ENCODE measurements at regions not wholly inside any gene's neighbourhood (a gene's known extent, or its start where the extent isn't known, plus 50 kb on each side); places are given as distances from the start of the nearest gene placed in this dataset.

DNA sequence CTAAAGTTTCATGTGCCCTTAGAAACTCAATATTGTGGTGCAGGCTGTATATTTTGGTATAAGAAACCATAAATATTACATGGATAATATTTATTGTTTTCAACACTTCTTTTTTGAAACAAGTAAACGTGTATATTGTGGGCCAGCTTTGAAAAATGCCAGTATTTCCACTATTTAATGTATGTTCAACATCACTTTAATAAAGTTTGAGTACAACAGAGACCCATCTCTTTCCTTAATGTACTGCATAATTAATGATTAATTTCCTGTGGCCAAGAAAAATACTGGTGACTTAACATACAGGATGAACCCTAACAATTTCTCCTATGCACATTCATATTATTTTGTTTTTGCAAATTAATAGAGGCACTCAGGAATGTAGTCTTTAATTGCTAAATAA, 2891.5 kb downstream of the PCDH9 start:
- DNase-seq (ENCODE audit: low read depth, low spot score), result no peak

DNA sequence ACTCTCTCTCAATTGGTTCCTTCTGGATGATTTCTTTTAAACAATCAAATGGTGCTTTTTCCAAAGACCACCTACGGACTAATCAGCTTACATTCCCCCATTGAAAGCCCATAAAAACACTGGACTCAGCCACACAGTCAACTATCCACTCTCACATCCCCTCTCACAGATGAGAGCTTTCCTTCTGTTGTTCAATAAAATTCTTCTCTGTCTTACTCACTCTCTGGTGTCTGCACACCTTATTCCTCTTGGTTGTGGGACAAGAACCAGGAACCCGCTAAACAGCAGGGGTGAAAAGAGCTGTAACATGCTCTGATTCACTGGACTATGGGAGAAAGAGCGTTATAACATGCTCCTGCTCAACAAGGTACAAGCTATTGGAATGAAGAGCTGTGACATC, 2896.2 kb downstream of the PCDH9 start:
- DNase-seq (ENCODE audit: low read depth, low spot score), result no peak

DNA sequence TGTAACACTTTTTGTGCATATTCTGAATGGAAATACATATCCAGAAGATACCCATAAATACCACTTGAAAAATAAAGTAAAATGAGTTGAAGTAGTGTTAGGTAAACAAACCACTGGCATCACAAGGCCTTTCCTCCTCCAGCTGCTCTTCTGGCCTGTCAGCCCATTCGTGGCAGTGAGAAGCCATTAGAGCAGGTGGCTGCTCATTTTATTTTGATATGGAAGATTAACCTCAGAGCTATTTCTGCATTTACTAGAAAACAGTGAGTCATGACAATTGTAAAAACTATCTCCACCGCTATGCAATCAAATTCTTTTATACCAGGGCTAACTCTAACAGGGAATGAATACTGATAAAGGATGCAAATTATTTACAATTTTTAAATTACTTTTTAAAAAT, 2898.1 kb downstream of the PCDH9 start:
- DNase-seq (ENCODE audit: low read depth, low spot score), result no peak

DNA sequence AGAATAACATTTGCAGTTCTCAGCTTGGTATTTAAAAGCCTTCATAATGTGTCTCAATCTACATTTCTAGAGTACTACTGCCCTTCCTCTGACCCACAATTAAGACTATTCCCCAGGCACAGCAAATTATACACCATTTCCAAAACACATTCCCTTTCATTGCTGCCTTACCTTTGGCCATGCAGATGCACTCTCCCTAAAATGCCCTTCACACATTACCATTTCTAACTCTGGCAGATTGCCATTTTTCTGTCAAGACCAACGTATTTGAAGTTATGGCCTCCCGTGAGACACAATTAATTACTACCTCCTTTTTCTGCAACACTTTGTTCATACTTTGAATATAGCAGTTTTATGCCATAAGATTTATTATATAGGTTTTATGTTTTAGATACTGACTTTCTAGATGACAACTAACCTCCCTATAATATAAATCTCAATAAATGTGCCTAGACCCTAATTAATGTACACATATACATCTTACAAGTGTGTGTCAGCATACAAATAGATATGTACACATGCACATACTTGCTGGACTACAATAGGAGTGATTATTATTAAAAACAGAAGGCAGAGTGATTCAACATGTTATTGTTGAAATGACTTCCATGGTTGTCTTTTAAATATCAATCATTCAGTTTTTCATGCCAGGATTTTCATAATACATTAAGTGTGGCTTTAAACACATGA, 2902.5 kb downstream of the PCDH9 start:
- DNase-seq (ENCODE audit: low read depth, low spot score), result no peak

DNA sequence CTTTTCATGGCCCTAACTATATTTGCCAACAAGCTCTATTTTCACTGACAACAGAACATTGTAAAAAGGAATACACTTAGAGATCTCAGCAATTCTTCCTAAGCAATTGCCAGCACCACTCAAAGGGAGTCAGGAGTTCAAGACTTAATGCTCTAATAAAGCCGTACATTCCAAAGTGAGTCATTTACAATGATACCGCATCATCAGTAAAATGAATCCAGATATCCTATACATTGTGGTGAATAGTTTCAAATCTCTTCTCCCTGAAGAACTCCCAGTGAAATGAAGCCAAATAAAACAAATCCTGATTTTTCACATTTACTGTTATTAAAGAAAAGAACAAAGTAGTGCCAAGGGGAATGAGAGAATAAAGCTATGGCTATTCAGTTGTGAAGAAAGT, 2898.7 kb upstream of the PCDH20 start:
- no peak for DNase-seq (ENCODE audit: low read depth, low spot score)

DNA sequence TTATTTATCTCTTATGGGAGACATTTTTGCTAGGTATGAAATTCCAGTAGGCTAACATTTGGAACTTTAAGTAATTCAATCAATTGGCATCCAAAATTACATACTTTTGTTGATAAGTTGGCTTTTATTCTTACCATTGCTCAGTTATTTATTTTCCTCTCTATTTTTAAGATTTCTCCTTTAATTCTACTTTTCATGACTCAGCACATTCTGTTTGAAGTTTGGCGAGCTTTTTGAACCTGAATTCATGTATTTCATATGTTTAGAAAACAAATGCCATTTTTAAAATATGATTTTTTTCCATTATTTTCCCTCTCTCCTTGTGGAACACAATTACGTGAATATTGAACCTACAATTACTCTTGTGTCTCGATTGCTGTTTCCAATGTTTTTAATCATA, 2896.3 kb upstream of the PCDH20 start:
- DNase-seq (ENCODE audit: low read depth, low spot score), result no peak

DNA sequence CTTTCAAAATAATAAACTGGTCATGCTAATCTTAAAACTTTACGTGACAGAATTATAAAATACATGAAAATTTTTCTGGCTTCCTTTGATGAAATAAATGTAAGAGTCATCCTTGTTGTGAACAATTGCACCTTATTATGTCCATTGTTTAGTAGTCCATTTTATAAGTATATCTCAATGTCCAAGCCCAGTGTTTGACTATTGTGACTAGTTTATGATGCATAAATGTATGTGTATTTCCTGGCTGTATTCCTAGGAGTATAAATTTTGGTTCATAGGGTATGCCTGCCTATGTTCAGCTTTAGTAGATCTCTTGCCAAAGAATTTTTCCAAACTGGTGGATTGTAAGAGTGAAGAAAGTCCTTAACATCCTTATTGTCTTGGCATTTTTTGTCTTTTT, 2895.5 kb upstream of the PCDH20 start:
- no peak for DNase-seq (ENCODE audit: low read depth, low spot score)

DNA sequence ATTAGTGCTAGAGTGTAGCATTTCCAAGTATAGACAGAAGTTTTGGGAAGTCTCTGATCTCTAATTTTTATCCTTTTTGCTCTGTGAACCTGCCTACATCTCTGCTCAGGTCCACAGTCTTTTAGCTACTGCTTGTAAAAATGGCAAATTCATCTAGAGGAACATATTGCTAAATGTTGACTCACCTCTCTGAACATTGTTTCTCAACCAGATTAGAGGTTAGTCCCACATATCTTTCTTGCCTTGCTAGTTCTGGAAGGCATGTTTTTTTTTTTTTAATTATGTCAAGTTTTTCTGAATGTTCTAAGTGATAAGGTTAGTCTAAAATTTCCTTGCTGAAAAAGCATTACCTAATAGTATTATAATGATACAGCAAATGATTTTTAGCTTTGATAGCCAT, 2889.6 kb upstream of the PCDH20 start:
- DNase-seq (ENCODE audit: low read depth, low spot score), result no peak

DNA sequence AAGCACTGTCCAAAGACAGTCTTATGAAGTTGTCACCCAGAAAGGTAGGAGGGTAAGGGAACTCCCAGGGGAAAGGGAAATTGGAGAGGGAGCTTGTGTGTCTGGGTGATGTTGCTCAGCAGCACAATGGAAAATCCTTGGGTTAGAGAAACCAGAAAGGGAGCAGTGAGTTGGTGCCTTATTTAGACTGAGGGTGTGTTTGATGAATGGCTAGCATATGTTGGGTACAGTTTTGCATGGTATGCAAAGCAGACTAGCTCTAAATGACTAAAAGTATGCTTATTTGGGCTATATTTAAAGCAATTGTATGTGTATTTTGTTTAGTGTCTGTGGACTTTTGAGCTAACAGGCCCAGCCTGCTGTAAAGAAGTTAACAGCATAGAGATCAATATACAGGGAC, 2884.6 kb upstream of the PCDH20 start:
- DNase-seq (ENCODE audit: low read depth, low spot score), result no peak

DNA sequence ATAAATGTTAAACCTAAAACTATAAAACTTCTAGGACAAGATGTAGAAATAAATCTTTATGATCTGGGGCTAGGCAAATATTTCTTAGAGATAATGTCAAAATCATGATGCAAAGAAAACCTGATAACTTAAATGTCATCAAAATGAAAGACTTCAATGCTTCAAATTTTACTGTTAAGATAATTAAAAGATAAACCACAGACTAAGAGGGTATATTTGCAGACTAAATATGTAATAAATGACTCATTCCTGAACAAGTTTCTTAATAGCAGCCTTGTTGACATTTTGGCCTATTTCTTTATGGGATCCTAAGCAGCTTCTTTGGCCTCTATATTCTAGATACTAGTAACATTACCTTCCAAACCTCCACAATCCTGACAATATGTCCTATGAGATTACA, 2878.3 kb upstream of the PCDH20 start:
- no peak for DNase-seq (ENCODE audit: low read depth, low spot score)

DNA sequence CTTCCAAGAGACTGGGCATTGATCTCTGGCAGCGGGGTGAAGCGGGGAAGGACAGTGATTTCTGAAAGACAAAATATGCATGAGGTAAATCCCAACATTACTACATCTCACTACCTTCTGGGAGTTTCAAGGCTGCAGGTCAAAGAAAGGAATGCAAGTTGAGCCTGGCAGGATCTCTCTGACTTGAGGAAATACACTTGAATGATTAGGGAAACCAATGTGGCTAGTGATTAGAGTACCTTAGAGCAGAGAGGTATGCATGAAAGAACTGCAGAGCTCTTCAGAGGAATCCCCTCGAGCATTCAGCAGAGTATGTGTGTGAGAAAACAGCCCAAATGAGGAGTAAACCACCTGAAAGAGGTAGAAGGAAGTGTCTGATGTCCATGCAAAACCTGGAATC, 2874.1 kb upstream of the PCDH20 start:
- DNase-seq (ENCODE audit: low read depth, low spot score), result no peak

DNA sequence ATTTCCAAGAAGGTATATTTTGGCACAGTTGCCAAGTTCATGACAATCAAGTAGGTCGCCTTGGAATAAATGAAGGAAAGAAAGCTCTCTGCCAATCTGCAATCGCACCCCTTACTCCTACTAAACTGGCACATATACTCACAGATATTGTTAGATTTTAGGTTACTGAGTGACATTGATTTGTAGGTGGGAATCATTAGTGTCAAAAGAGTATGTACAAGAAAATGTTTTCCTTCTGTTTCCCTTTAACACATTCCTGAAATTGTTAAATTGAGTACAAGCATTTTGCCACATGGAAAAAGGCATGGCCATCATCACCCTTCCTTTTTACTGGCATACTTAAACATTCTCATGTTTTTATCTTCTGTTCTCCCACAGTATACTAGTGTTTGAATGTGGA, 2868.3 kb upstream of the PCDH20 start:
- no peak for DNase-seq (ENCODE audit: low read depth, low spot score)

DNA sequence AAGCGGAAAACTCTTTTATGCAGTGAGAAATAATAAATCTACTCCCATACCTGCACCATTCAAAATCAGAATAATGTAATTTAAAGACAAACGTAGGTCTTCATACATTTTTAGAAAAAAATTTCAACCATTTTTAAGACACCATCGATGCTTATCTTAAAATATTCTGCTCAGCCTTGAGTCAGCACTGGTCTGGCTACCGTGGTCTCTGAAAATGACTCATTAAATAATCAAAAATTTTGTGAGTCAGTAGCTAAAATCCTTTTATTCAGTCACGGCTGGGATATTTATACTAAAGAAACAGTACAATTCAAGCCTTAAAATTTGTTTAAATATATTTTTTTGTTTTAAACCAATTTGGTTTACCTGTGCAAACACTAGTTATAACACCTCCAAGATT, 2862.8 kb upstream of the PCDH20 start:
- DNase-seq (ENCODE audit: low read depth, low spot score), result peak; percentile 1

DNA sequence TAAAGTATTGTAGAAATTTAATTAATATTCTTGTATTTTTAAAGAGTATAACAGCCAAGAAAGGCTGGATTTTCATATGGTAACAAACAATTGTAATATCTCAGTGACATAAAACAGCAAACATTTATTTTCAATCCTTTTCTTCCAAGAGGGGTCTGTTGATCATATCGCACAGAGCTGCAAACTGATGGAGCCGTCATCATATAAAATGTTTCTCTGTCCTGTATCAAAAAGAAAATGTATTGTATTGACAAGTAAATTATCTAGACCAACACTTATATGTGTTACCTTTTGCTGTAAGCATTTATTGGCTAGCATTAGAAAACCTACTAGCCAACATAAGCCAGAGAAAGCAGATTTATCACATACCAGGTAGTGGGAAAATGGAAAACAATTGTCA, 2861.4 kb upstream of the PCDH20 start:
- DNase-seq (ENCODE audit: low read depth, low spot score), result no peak

DNA sequence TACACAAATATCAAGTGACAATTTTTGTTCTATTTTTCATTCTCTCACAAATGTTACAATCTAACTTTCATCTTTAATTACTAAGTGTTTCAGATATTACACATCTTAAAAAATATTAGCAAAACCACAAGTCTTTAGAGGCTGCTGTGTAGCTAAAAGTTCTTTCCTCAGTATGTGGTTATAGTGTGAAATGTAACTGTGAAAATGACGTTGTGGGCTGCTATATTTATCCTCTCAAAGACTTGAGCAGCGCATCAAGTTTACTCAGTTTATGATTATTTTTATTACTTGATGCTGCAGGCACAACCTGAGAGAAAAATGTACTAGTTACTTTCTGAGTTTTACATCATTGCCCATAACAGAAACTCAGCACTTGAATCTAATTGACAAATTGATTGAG, 2860.6 kb upstream of the PCDH20 start:
- DNase-seq (ENCODE audit: low read depth, low spot score), result no peak

DNA sequence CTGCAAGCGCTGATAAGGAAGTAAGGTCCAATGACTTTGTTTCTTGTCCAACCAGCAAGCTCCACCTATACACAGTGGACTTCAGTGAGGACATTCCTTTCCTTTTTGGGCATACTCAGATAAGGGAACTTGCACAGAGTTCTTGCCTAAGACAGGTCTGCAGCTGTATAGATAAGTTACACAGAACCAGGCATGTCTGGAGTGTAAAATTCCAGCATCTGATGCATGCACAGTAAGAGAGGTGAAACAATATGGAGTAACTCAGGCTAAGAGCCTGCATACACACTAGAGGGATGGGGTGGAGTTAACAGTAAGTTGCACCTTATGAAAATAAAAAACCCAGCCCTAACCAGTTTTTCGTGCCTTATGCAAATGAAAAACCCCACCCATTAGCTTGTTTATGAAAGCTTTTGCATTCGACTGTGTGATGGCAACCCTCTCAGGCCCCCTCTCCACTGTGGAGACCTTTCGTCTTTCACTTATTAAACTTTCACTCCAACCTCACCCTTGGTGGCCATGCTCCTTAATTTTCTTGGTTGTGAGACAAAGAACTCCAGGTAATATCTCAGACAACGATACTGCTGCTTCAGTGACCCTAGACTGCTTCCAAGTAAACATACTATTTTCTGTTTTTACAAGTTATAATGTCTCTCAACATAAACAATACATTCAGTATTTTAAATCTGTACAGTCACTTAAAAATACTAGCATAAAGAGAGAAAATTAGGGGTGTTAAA, 2859.0 kb upstream of the PCDH20 start:
- peak; percentile 17 for DNase-seq (ENCODE audit: low read depth, low spot score)

DNA sequence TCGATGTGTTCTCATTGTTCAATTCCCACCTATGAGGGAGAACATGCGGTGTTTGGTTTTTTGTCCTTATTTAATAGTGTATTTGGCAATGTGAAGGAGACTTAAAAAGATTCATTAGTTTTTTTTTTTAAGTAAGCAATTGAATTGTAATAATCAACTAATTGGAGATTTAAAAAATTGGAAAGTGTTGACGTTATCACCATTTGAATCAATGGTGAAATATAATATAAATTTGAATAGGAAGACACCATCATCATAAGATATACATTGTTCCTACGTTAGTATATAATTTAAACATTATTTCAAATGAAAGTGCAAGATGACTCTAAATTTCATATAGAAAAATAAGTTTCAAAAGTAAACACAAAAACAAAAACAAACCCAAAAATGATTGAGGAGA, 2858.1 kb upstream of the PCDH20 start:
- no peak for DNase-seq (ENCODE audit: low read depth, low spot score)

DNA sequence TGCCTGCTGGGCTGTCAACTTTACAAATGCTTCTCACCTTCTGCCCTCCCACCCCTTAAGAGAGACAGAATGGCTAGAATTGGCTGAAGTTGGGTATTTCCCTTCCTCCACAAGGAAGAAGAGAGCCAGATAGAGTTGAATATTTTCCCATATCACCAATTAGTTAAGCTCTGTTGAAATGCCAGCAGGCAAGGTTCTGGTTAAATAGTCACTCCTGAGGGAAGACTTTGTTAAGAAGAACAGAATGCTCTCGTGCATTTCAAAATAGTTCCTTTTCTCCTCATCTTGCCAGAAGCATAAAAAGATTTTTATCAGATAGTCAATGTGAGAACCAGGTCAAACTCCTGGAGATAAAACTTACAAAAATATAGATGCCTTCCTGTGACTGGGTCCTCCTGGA, 2857.0 kb upstream of the PCDH20 start:
- DNase-seq (ENCODE audit: low read depth, low spot score), result no peak

DNA sequence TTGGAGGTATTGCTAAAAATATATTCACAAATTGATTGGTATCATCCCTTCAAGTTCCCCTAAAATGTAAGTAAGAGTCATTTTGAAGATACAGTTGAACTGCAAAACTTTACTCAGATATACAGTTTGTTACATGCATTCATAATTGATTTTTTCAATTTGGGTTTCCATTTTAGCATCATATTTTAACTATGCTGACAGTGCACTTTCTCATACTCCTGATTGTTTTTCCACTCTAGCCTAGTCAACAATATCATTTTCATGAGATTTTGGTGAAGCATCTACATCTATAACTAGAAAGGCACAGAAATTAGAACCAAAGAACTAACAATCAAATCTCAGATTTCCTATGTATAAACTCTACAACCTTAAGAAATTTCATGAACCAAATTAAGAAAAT, 2850.4 kb upstream of the PCDH20 start:
- DNase-seq (ENCODE audit: low read depth, low spot score), result no peak

DNA sequence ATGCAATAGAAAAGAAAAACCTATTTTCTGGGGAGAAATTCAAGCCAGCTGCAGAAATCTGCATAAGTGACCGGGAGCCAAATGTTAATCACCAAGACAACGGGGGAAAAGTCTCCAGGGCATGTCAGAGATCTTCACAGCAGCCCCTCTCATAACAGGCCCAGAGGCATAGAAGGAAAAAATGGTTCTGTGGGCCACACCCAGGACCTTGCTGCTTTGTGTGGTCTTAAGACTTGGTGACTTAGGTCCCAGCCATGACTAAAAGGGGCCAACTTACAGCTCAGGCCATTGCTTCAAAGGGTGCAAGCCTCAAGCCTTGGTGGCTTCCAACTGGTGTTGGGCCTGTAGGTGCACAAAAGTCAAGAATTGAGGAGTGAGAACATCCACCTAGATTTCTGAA, 2847.6 kb upstream of the PCDH20 start:
- DNase-seq (ENCODE audit: low read depth, low spot score), result no peak

DNA sequence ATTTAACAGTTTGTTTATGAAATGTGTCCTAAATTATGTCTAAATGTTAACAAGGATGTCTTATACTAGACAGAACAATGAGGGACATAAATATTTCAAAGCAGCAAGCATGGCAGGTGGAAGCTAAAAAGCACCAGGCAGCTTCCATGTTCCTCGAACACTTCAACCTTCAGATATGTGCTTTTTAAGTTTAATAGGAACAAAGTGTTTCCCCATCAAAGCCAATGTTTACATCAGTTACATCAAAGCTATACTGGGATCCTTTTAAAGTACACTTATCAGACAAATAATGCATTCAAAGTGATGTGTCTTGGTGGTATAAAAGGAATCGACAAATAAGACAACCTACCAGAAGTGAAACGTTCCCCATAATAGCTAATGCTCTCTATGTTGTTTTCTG, 2841.1 kb upstream of the PCDH20 start:
- DNase-seq (ENCODE audit: low read depth, low spot score), result no peak

DNA sequence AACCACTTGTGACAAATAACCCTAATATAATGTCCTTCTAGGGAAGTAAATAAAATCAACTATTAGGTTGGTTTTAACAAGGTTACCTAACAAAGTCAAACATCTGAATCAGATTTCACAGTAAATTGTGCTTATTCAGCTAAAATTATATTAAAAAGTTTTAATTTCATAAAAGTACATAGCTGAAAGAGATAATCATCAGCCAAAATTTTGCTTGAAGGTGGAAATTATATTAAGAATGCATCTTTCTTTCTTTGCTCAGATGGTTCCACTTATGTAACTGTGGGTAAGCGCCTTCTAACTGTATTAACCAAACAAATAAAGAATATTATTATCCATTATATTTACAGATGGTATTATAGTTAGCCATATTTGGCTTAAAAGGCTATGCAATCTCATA, 2840.3 kb upstream of the PCDH20 start:
- no peak for DNase-seq (ENCODE audit: low read depth, low spot score)

DNA sequence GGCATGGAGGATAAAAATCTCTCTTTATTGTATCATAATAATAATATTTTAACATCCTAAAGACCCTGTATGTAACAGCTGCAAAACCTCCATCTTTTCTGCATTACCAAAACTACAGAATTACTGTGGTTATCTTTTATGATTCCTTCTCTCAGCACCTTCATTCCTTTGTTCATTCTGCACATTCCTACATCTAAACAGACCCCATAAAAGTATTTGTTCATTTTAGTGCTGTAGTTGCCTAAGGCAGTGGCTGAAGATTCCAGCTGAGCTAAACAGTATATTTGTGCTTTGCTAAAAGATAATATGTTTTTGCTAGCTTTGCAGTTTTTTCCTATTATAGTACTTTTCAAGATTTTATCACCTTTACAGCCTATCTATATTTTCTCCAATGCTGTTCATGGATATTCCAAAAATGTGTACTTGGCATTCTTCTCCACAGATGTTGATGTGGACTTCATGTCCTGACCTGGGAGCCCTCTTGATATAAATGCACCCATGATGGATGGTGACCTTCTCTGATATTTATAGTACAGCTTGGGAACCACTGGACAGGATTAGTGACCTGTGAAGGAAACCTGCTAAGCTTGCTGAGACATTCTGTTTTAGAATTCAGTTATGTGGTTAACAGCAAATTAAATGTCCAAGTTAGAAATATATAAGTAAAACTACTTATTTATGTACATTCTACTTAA, 2832.9 kb upstream of the PCDH20 start:
- no peak for DNase-seq (ENCODE audit: low read depth, low spot score)
